SK-N-SH (cell line): ENCODE measurements at regions not wholly inside any gene's neighbourhood (a gene's known extent, or its start where the extent isn't known, plus 50 kb on each side); places are given as distances from the start of the nearest gene placed in this dataset.

Source experiments
- CTCF ChIA-PET: fragments of 300-600, 350-600 bp; formaldehyde crosslinking; extraction: SDS; loops from one replicate; lab custom pipeline; 2021; lab: Yijun Ruan, JAX
- POLR2A ChIA-PET: fragments of 350-600 bp; sonication (Branson Sonifier 250); formaldehyde crosslinking; extraction: SDS; loops from one replicate; lab custom pipeline; 2020; ENCODE audit warnings: antibody characterized with exemption, inconsistent platforms; lab: Yijun Ruan, JAX
- DNase-seq: peaks from one replicate; pipeline ENCODE4 v3.0.0; 2012
- H2AFZ ChIP-seq: fragments of 200-600 bp; sonication (generic); 2 replicates; pipeline ENCODE4 v1.8.1; 2016; ENCODE audit warnings: antibody characterized with exemption, mild to moderate bottlenecking, low read depth
- H3F3A ChIP-seq: fragments of 200-600 bp; sonication (generic); replicated peaks from 2 replicates; pipeline ENCODE3; 2016; ENCODE audit warnings: antibody characterized with exemption, mild to moderate bottlenecking; ENCODE audit not compliant: insufficient read depth
- H3K27ac ChIP-seq, 2 experiments: fragments of 200-500 bp in 1 of 2; fragments of 200-600 bp in 1 of 2; sonication (Bioruptor generic) in 1 of 2; sonication (generic), shearing (Covaris generic) in 1 of 2; 2 replicates each; pipeline versions ENCODE4 v1.5.1 to v1.6.1; 2014 to 2016; ENCODE audit warnings: low read depth in 2 of 2, inconsistent platforms in 1 of 2, low read length in 1 of 2, mild to moderate bottlenecking in 1 of 2, mixed read lengths in 1 of 2
- H3K27me3 ChIP-seq: fragments of 200-600 bp; sonication (generic), shearing (Covaris generic); 2 replicates; pipeline ENCODE4 v1.6.1; 2016; ENCODE audit warnings: mixed run types; ENCODE audit not compliant: insufficient read depth
- H3K36me3 ChIP-seq, 2 experiments: fragments of 200-500 bp in 1 of 2; fragments of 200-600 bp in 1 of 2; sonication (Bioruptor generic) in 1 of 2; sonication (generic) in 1 of 2; replicated peaks in 1 of 2; 2 replicates each; pipeline versions ENCODE3 to v1.5.1; 2014 to 2016; ENCODE audit warnings: low read length in 1 of 2, mild to moderate bottlenecking in 1 of 2; ENCODE audit not compliant: insufficient read depth in 2 of 2, control insufficient read depth in 1 of 2
- H3K4me1 ChIP-seq, 2 experiments: fragments of 200-500 bp in 1 of 2; fragments of 200-600 bp in 1 of 2; sonication (Bioruptor generic) in 1 of 2; sonication (generic), shearing (Covaris generic) in 1 of 2; 2 replicates each; pipeline versions ENCODE4 v1.5.1 to v1.6.1; 2014 to 2016; ENCODE audit warnings: low read depth in 1 of 2, low read length in 1 of 2, mixed run types in 1 of 2; ENCODE audit not compliant: insufficient read depth in 2 of 2, control insufficient read depth in 1 of 2
- H3K4me2 ChIP-seq: fragments of 200-600 bp; sonication (generic), shearing (Covaris generic); 2 replicates; pipeline ENCODE4 v1.6.1; 2017; ENCODE audit warnings: mixed run types
- H3K4me3 ChIP-seq, 2 experiments: fragments of 200-500 bp in 1 of 2; fragments of 200-600 bp in 1 of 2; sonication (Bioruptor generic) in 1 of 2; sonication (generic), shearing (Covaris generic) in 1 of 2; 2 replicates each; pipeline versions ENCODE4 v1.5.1 to v1.8.1; 2014 to 2016; ENCODE audit warnings: low read depth in 2 of 2, inconsistent platforms in 1 of 2, low read length in 1 of 2, mild to moderate bottlenecking in 1 of 2, mixed read lengths in 1 of 2, moderate library complexity in 1 of 2
- H3K79me2 ChIP-seq: fragments of 200-600 bp; sonication (generic); 2 replicates; pipeline ENCODE4 v1.8.1; 2017; ENCODE audit warnings: mild to moderate bottlenecking; ENCODE audit not compliant: insufficient read depth
- H3K9ac ChIP-seq: fragments of 200-600 bp; sonication (generic); 2 replicates; pipeline ENCODE4 v1.6.1; 2017; ENCODE audit warnings: mixed run types
- H3K9me2 ChIP-seq: fragments of 200-600 bp; sonication (generic); 2 replicates; pipeline ENCODE4 v1.6.1; 2017; ENCODE audit warnings: mixed run types
- H3K9me3 ChIP-seq: fragments of 200-600 bp; sonication (generic); 2 replicates; pipeline ENCODE4 v1.6.1; 2017; ENCODE audit warnings: mixed run types, mild to moderate bottlenecking, moderate library complexity
- H4K20me1 ChIP-seq: fragments of 200-600 bp; sonication (generic); 2 replicates; pipeline ENCODE4 v1.6.1; 2017; ENCODE audit warnings: mild to moderate bottlenecking, mixed run types; ENCODE audit not compliant: insufficient read depth
- CHD2 ChIP-seq: fragments of 150-350 bp; IDR thresholded peaks from 2 replicates; pipeline ENCODE4 v1.6.1; 2018; ENCODE audit warnings: low read length; ENCODE audit not compliant: partially characterized antibody
- CTCF ChIP-seq: fragments of 200-600 bp; sonication (generic); IDR thresholded peaks from 2 replicates; pipeline ENCODE4 v1.6.1; 2017; ENCODE audit warnings: antibody characterized with exemption, mild to moderate bottlenecking, moderate library complexity
- ELF1 ChIP-seq: IDR thresholded peaks from 2 replicates; pipeline ENCODE4 v1.4.0; 2012
- EP300 ChIP-seq, 2 experiments: IDR thresholded peaks; 2 replicates each; pipeline versions ENCODE4 v1.4.0 to v1.6.1; 2012; ENCODE audit warnings: borderline replicate concordance in 1 of 2, low read depth in 1 of 2, low read length in 1 of 2
- EZH2phosphoT487 ChIP-seq: fragments of 200-600 bp; sonication (generic); IDR thresholded peaks from 2 replicates; pipeline ENCODE4 v1.6.1; 2017; ENCODE audit warnings: low read depth, mixed run types, mild to moderate bottlenecking, antibody characterized with exemption, moderate library complexity, borderline replicate concordance
- FOXJ3 ChIP-seq: sonication (generic); formaldehyde crosslinking; IDR thresholded peaks from 2 replicates; pipeline ENCODE4 v1.5.1; 2020; ENCODE audit warnings: mild to moderate bottlenecking, missing genetic modification reagents
- MEF2A ChIP-seq: IDR thresholded peaks from 2 replicates; pipeline ENCODE4 v1.4.0; 2012; ENCODE audit warnings: low read depth, borderline replicate concordance
- NFIC ChIP-seq: IDR thresholded peaks from 2 replicates; pipeline ENCODE4 v1.4.0; 2012; ENCODE audit warnings: borderline replicate concordance
- NRF1 ChIP-seq: IDR thresholded peaks from 2 replicates; pipeline ENCODE4 v1.6.1; 2012; ENCODE audit warnings: low read depth, mild to moderate bottlenecking, low read length
- PBX3 ChIP-seq: IDR thresholded peaks from 2 replicates; pipeline ENCODE4; 2012
- POLR2AphosphoS5 ChIP-seq: IDR thresholded peaks from 2 replicates; pipeline ENCODE4 v1.6.1; 2012; ENCODE audit warnings: low read depth, low read length
- RAD21 ChIP-seq: IDR thresholded peaks from 2 replicates; pipeline ENCODE4 v1.6.1; 2012; ENCODE audit warnings: mild to moderate bottlenecking, low read length
- RCOR1 ChIP-seq: fragments of 150-350 bp; IDR thresholded peaks from 2 replicates; pipeline ENCODE4 v1.6.1; 2017; ENCODE audit warnings: antibody characterized with exemption, low read length
- RFX5 ChIP-seq: IDR thresholded peaks from 2 replicates; pipeline ENCODE4 v1.6.1; 2012; ENCODE audit warnings: mild to moderate bottlenecking, improper control_type of control experiment, low read length
- TAF1 ChIP-seq: IDR thresholded peaks from 2 replicates; pipeline ENCODE4 v1.6.1; 2012; ENCODE audit warnings: low read depth, mild to moderate bottlenecking, low read length, moderate library complexity, borderline replicate concordance
- TCF12 ChIP-seq: IDR thresholded peaks from 2 replicates; pipeline ENCODE4 v1.4.0; 2012
- TEAD4 ChIP-seq: IDR thresholded peaks from 2 replicates; pipeline ENCODE4 v1.4.0; 2012; ENCODE audit warnings: mild to moderate bottlenecking, borderline replicate concordance; ENCODE audit not compliant: insufficient read depth
- USF1 ChIP-seq: IDR thresholded peaks from 2 replicates; pipeline ENCODE4 v1.4.0; 2012; ENCODE audit warnings: low read depth, borderline replicate concordance
- USF2 ChIP-seq: fragments of 150-350 bp; IDR thresholded peaks from 2 replicates; pipeline ENCODE4 v1.6.1; 2017; ENCODE audit warnings: antibody characterized with exemption, low read length, low read depth, borderline replicate concordance
- YY1 ChIP-seq: IDR thresholded peaks from 2 replicates; pipeline ENCODE4 v1.4.0; 2012; ENCODE audit warnings: low read depth, mild to moderate bottlenecking
- WGBS: methylation state at CpG from one replicate; pipeline ENCODE4 v1.1.6; 2017; ENCODE audit warnings: low lambda C conversion rate; 5-methylcytosine and 5-hydroxymethylcytosine counted together

DNA sequence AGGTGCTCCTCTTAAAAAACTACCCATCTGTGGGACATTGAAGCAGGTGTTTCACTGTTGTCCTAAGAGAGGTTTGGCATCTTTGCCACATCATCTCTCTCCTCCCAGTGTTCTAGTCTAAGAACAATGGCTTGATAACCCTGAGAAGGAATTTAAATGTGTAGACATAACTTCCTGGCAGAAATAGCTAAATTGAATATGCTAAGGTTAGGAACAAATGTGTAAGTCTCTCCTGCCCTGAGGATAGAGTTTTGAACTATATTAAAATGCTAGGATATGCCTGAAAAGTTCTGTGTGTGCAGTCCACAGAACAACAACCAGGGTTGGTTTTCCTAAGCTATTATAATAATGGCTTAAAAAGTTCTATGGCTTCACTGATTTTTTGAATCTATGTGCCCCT, 106.6 kb downstream of the LRRC70 start:
- Histone ChIP-seq H3K27me3 (no peaks in the 10 kb centered on the region), H3K4me2 (no peak overlapping the region), H3K9me3 (no peaks in the 10 kb centered on the region), H3K79me2 (no peaks in the 10 kb centered on the region), H3K36me3 (no peaks in the 10 kb centered on the region), H3K27ac (no peak overlapping the region)
- POLR2A ChIA-PET, result no interaction called here
- TF ChIP-seq USF2, result no peak
- no peak for TF ChIP-seq RAD21
- no peak for TF ChIP-seq FOXJ3 (CRISPR knock-in tag)
- TF ChIP-seq CHD2, result no peak
- TF ChIP-seq POLR2AphosphoS5, result no peak
- TF ChIP-seq EP300 (IDR thresholded peaks at IDR 0.05; ENCODE audit: borderline replicate concordance in 1 of 2, low read depth in 1 of 2, low read length in 1 of 2), result no peak
- TF ChIP-seq ELF1, result no peak
- TF ChIP-seq RFX5, result no peak
- TF ChIP-seq CTCF, result no peak
- TF ChIP-seq EZH2phosphoT487, result no peak
- TF ChIP-seq YY1, result no peak
- no peak for TF ChIP-seq TAF1
- TF ChIP-seq, all 33 proteins: peak for 0
- Histone ChIP-seq H2AFZ (no peak overlapping the region), H3F3A (no peaks in the 10 kb centered on the region), H3K9me2 (no peaks in the 10 kb centered on the region), H3K4me1 (no peaks in the 10 kb centered on the region), H3K4me3 (no peak overlapping the region), H3K9ac (no peak overlapping the region), H4K20me1 (no peaks in the 10 kb centered on the region)
- no peak for DNase-seq
- CTCF ChIA-PET, result no interaction called here

DNA sequence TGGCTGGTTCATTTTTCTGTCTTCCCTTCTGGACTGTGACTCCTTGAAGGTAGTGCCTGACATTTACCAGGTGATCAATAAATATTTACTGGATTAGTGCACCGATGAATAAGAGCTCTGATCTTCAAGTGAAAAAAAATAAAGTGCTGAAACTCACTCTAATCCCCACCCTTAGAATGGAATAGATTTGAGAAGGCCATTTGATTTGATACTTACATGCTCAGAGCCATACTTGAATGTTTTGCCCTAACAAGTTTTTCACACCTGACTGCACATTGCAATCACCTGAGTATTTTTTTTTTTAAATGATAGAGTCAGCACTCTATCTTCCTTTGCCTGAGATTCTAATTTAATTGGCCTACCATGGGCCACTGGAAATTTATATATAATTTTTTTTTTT, 105.7 kb downstream of the LRRC70 start:
- H2AFZ ChIP-seq, result no peak overlapping the region
- H3K4me1 ChIP-seq, result no peaks in the 10 kb centered on the region
- no peaks in the 10 kb centered on the region for H3F3A ChIP-seq
- H3K9ac ChIP-seq, result no peak overlapping the region
- no peaks in the 10 kb centered on the region for H3K27me3 ChIP-seq
- CTCF ChIA-PET, result no interaction called here
- no peak overlapping the region for H3K27ac ChIP-seq
- no peaks in the 10 kb centered on the region for H3K9me2 ChIP-seq
- H4K20me1 ChIP-seq, result no peaks in the 10 kb centered on the region
- WGBS, result 27% methylated on average over 1 of the region's 1 CpG
- TF ChIP-seq TCF12 (no peak), USF1 (no peak), TEAD4 (no peak), PBX3 (no peak), TAF1 (no peak), MEF2A (no peak), RCOR1 (no peak), RFX5 (no peak), EZH2phosphoT487 (no peak), POLR2AphosphoS5 (no peak), NFIC (no peak), NRF1 (no peak)
- no peak overlapping the region for H3K4me2 ChIP-seq
- POLR2A ChIA-PET, result no interaction called here
- H3K36me3 ChIP-seq, result no peaks in the 10 kb centered on the region
- H3K9me3 ChIP-seq, result no peaks in the 10 kb centered on the region
- DNase-seq, result no peak
- no peaks in the 10 kb centered on the region for H3K79me2 ChIP-seq
- H3K4me3 ChIP-seq, result no peak overlapping the region
